ENCODE measurements at regions not wholly inside any gene's neighbourhood (a gene's known extent, or its start where the extent isn't known, plus 50 kb on each side); places are given as distances from the start of the nearest gene placed in this dataset.
"Not testable (repeated sequence)": the region's sequence is repeated elsewhere in the genome, so short reads cannot be mapped to it uniquely, and the experiment has no call there.

GRCh38 chr4:155582041-155582440 is 84.6 kb upstream of the GUCY1A1 start:
- Mint-ChIP-seq H3K9me3 (ENCODE audit: low read depth) (no peaks in the 10 kb centered on the region), H3K4me3 (ENCODE audit: unreplicated experiment) (no peak overlapping the region), H3K4me1 (ENCODE audit: low read depth) (peaks cover 11% of the 10 kb centered on the region), H3K27me3 (ENCODE audit: low read depth) (no peaks in the 10 kb centered on the region), H3K27ac (ENCODE audit: unreplicated experiment) (no peak overlapping the region), H3K36me3 (ENCODE audit: low read depth) (peaks cover 2% of the 10 kb centered on the region)
- no peak for TF ChIP-seq CTCF (IDR thresholded peaks at IDR 0.05)
- DNase-seq (ENCODE audit: low spot score) = no peak

GRCh38 chr4:155578726-155579370 is 87.8 kb upstream of the GUCY1A1 start:
- Mint-ChIP-seq H3K9me3 (ENCODE audit: low read depth) (no peaks in the 10 kb centered on the region), H3K27ac (ENCODE audit: unreplicated experiment) (no peak overlapping the region), H3K27me3 (ENCODE audit: low read depth) (no peaks in the 10 kb centered on the region), H3K4me3 (ENCODE audit: unreplicated experiment) (no peak overlapping the region), H3K4me1 (ENCODE audit: low read depth) (peaks cover 11% of the 10 kb centered on the region), H3K36me3 (ENCODE audit: low read depth) (no peaks in the 10 kb centered on the region)
- no peak for TF ChIP-seq CTCF (IDR thresholded peaks at IDR 0.05)
- DNase-seq (ENCODE audit: low spot score) = no peak

GRCh38 chr4:155578219-155578618 is 88.4 kb upstream of the GUCY1A1 start:
- DNase-seq (ENCODE audit: low spot score) = no peak
- Mint-ChIP-seq H3K4me3 (ENCODE audit: unreplicated experiment) (no peak overlapping the region), H3K4me1 (ENCODE audit: low read depth) (peaks cover 6% of the 10 kb centered on the region), H3K36me3 (ENCODE audit: low read depth) (peaks cover 2% of the 10 kb centered on the region), H3K27ac (ENCODE audit: unreplicated experiment) (no peak overlapping the region), H3K9me3 (ENCODE audit: low read depth) (no peaks in the 10 kb centered on the region), H3K27me3 (ENCODE audit: low read depth) (no peaks in the 10 kb centered on the region)
- no peak for TF ChIP-seq CTCF (IDR thresholded peaks at IDR 0.05)

- H3K36me3 Mint-ChIP-seq (ENCODE audit: low read depth); H3K27me3 Mint-ChIP-seq (ENCODE audit: low read depth); H3K27ac Mint-ChIP-seq (ENCODE audit: unreplicated experiment); DNase-seq (ENCODE audit: low spot score); H3K4me3 Mint-ChIP-seq (ENCODE audit: unreplicated experiment); H3K4me1 Mint-ChIP-seq (ENCODE audit: low read depth); H3K9me3 Mint-ChIP-seq (ENCODE audit: low read depth): not testable (repeated sequence)
Measured at GRCh38 chr4:155574329-155574728, 92.3 kb upstream of the GUCY1A1 start.

GRCh38 chr4:155573126-155573525 is 93.5 kb upstream of the GUCY1A1 start:
- Mint-ChIP-seq H3K4me3 (ENCODE audit: unreplicated experiment) (no peak overlapping the region), H3K4me1 (ENCODE audit: low read depth) (peaks cover 4% of the 10 kb centered on the region), H3K27me3 (ENCODE audit: low read depth) (no peaks in the 10 kb centered on the region), H3K27ac (ENCODE audit: unreplicated experiment) (no peak overlapping the region), H3K36me3 (ENCODE audit: low read depth) (peaks cover 3% of the 10 kb centered on the region), H3K9me3 (ENCODE audit: low read depth) (peaks cover 2% of the 10 kb centered on the region)
- TF ChIP-seq CTCF (IDR thresholded peaks at IDR 0.05) = no peak
- no peak for DNase-seq (ENCODE audit: low spot score)

- H3K36me3 Mint-ChIP-seq (ENCODE audit: low read depth) = peaks cover 3% of the 10 kb centered on the region
- H3K4me1 Mint-ChIP-seq (ENCODE audit: low read depth) = peaks cover 4% of the 10 kb centered on the region
- DNase-seq (ENCODE audit: low spot score) = no peak
- no peak for TF ChIP-seq CTCF (IDR thresholded peaks at IDR 0.05)
- H3K9me3 Mint-ChIP-seq (ENCODE audit: low read depth) = peaks cover 2% of the 10 kb centered on the region
- no peaks in the 10 kb centered on the region for H3K27me3 Mint-ChIP-seq (ENCODE audit: low read depth)
- H3K27ac Mint-ChIP-seq (ENCODE audit: unreplicated experiment) = no peak overlapping the region
- no peak overlapping the region for H3K4me3 Mint-ChIP-seq (ENCODE audit: unreplicated experiment)
Measured at GRCh38 chr4:155572106-155572703, 94.4 kb upstream of the GUCY1A1 start.

Data from chondrocyte (in vitro differentiated cells).